ENCODE measurements at regions not wholly inside any gene's neighbourhood (a gene's known extent, or its start where the extent isn't known, plus 50 kb on each side); places are given as distances from the start of the nearest gene placed in this dataset.
"Not testable (repeated sequence)": the region's sequence is repeated elsewhere in the genome, so short reads cannot be mapped to it uniquely, and the experiment has no call there.

- not testable (repeated sequence) for H3K27ac Mint-ChIP-seq; H3K27me3 Mint-ChIP-seq; DNase-seq; H3K4me1 Mint-ChIP-seq; H3K4me3 Mint-ChIP-seq; ATAC-seq (replicated peaks); H3K36me3 Mint-ChIP-seq
- peaks cover 11% of the 10 kb centered on the region in 2 donors for H3K9me3 Mint-ChIP-seq
Observed at GRCh38 chr7:63572956-63573355, 425.7 kb upstream of the ZNF722 start.

- H3K4me3 Mint-ChIP-seq; H3K27ac Mint-ChIP-seq; ATAC-seq (replicated peaks); H3K36me3 Mint-ChIP-seq; H3K4me1 Mint-ChIP-seq; DNase-seq; H3K27me3 Mint-ChIP-seq: not testable (repeated sequence)
- H3K9me3 Mint-ChIP-seq = peaks cover 11 to 12% of the 10 kb centered on the region in 2 donors
Observed at GRCh38 chr7:63573412-63573811, 425.2 kb upstream of the ZNF722 start.

GRCh38 chr7:63576421-63576820 lies 422.2 kb upstream of the ZNF722 start:
- H3K36me3 Mint-ChIP-seq; H3K4me3 Mint-ChIP-seq; H3K27me3 Mint-ChIP-seq; DNase-seq; H3K27ac Mint-ChIP-seq; H3K4me1 Mint-ChIP-seq; ATAC-seq (replicated peaks): not testable (repeated sequence)
- H3K9me3 Mint-ChIP-seq = peaks cover 14 to 22% of the 10 kb centered on the region in 2 donors

- not testable (repeated sequence) for H3K36me3 Mint-ChIP-seq; H3K27ac Mint-ChIP-seq; H3K4me3 Mint-ChIP-seq; ATAC-seq (replicated peaks); DNase-seq; H3K27me3 Mint-ChIP-seq; H3K4me1 Mint-ChIP-seq
- H3K9me3 Mint-ChIP-seq = peaks cover 14 to 22% of the 10 kb centered on the region in 2 donors
Observed at GRCh38 chr7:63577066-63577465, 421.6 kb upstream of the ZNF722 start.

- H3K4me3 Mint-ChIP-seq = not testable (repeated sequence)
- peaks cover 14 to 26% of the 10 kb centered on the region in 2 donors for H3K9me3 Mint-ChIP-seq
Observed at GRCh38 chr7:63580045-63580444, 418.6 kb upstream of the ZNF722 start.

GRCh38 chr7:63580536-63581300 lies 417.9 kb upstream of the ZNF722 start:
- not testable (repeated sequence) for H3K4me1 Mint-ChIP-seq, DNase-seq, H3K27ac Mint-ChIP-seq, H3K4me3 Mint-ChIP-seq, H3K27me3 Mint-ChIP-seq, H3K36me3 Mint-ChIP-seq
- peak in 1 of 2 donors; percentile 25 for ATAC-seq (replicated peaks)
- H3K9me3 Mint-ChIP-seq = peaks cover 14 to 26% of the 10 kb centered on the region in 2 donors

More at GRCh38 chr7:63580045-63580444, 418.6 kb upstream of the ZNF722 start:
- H3K36me3 Mint-ChIP-seq, H3K4me1 Mint-ChIP-seq, DNase-seq, H3K27ac Mint-ChIP-seq, H3K27me3 Mint-ChIP-seq: not testable (repeated sequence)
- ATAC-seq (replicated peaks) = peak in 1 of 2 donors; percentile 16

- not testable (repeated sequence) for H3K4me1 Mint-ChIP-seq; H3K36me3 Mint-ChIP-seq; H3K4me3 Mint-ChIP-seq; DNase-seq; H3K27ac Mint-ChIP-seq; H3K27me3 Mint-ChIP-seq; ATAC-seq (replicated peaks)
- H3K9me3 Mint-ChIP-seq = peaks cover 10 to 20% of the 10 kb centered on the region in 2 donors
Observed at GRCh38 chr7:63582771-63583170, 415.9 kb upstream of the ZNF722 start.

- H3K4me3 Mint-ChIP-seq; H3K36me3 Mint-ChIP-seq; DNase-seq; H3K27ac Mint-ChIP-seq; H3K27me3 Mint-ChIP-seq; ATAC-seq (replicated peaks); H3K9me3 Mint-ChIP-seq; H3K4me1 Mint-ChIP-seq: not testable (repeated sequence)
Observed at GRCh38 chr7:63587151-63587853, 411.3 kb upstream of the ZNF722 start.

GRCh38 chr7:63591249-63591648 lies 407.4 kb upstream of the ZNF722 start:
- not testable (repeated sequence) for H3K27ac Mint-ChIP-seq

GRCh38 chr7:63603812-63604211 lies 394.8 kb upstream of the ZNF722 start:
- not testable (repeated sequence) for ATAC-seq (replicated peaks); H3K27me3 Mint-ChIP-seq; H3K9me3 Mint-ChIP-seq; H3K27ac Mint-ChIP-seq; H3K4me3 Mint-ChIP-seq; H3K36me3 Mint-ChIP-seq; DNase-seq; H3K4me1 Mint-ChIP-seq

More at GRCh38 chr7:63591249-63591648, 407.4 kb upstream of the ZNF722 start:
- H3K4me3 Mint-ChIP-seq; H3K4me1 Mint-ChIP-seq; ATAC-seq (replicated peaks); H3K9me3 Mint-ChIP-seq; H3K36me3 Mint-ChIP-seq; DNase-seq; H3K27me3 Mint-ChIP-seq: not testable (repeated sequence)

GRCh38 chr7:63604853-63605252 lies 393.8 kb upstream of the ZNF722 start:
- not testable (repeated sequence) for H3K9me3 Mint-ChIP-seq; H3K27ac Mint-ChIP-seq; H3K4me1 Mint-ChIP-seq; DNase-seq; ATAC-seq (replicated peaks); H3K4me3 Mint-ChIP-seq; H3K27me3 Mint-ChIP-seq; H3K36me3 Mint-ChIP-seq

- H3K9me3 Mint-ChIP-seq; ATAC-seq (replicated peaks); H3K27ac Mint-ChIP-seq; DNase-seq; H3K36me3 Mint-ChIP-seq; H3K27me3 Mint-ChIP-seq; H3K4me3 Mint-ChIP-seq; H3K4me1 Mint-ChIP-seq: not testable (repeated sequence)
Observed at GRCh38 chr7:63617595-63617994, 381.1 kb upstream of the ZNF722 start.

GRCh38 chr7:63620169-63620735 lies 378.4 kb upstream of the ZNF722 start:
- H3K4me3 Mint-ChIP-seq; DNase-seq; ATAC-seq (replicated peaks); H3K36me3 Mint-ChIP-seq; H3K27me3 Mint-ChIP-seq; H3K9me3 Mint-ChIP-seq; H3K27ac Mint-ChIP-seq; H3K4me1 Mint-ChIP-seq: not testable (repeated sequence)

- not testable (repeated sequence) for H3K36me3 Mint-ChIP-seq; DNase-seq; H3K4me1 Mint-ChIP-seq; H3K27me3 Mint-ChIP-seq; H3K27ac Mint-ChIP-seq; H3K4me3 Mint-ChIP-seq; ATAC-seq (replicated peaks); H3K9me3 Mint-ChIP-seq
Observed at GRCh38 chr7:63627590-63628485, 370.8 kb upstream of the ZNF722 start.
